ENCODE measurements at regions not wholly inside any gene's neighbourhood (a gene's known extent, or its start where the extent isn't known, plus 50 kb on each side); places are given as distances from the start of the nearest gene placed in this dataset.

DNA sequence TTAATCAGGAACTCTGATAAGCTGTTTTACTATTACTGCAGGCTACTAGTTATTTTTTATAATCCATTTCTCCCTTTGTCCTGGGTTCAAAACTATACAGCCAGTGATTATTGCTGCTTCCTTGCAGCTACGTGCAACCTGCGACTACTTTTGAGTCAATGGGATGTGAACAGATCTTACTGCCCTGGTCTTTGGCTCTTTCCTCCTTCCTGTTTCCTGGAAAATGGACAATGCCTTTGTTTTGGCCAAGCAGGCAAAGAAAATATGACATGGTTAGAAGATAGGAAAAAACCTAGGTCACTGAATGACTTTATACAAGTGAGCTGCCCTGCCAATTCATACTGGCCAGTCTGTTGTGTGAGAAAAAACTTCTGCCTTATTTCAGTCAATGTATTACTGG lies 201.2 kb upstream of the KLF12 start (continued):
- TF ChIP-seq ELF2 (CRISPR knock-in tag; IDR thresholded peaks at IDR 0.05): no peak
- no peak for TF ChIP-seq ZNF232 (CRISPR knock-in tag; IDR thresholded peaks at IDR 0.05)
- no peak for TF ChIP-seq SMAD1 (IDR thresholded peaks at IDR 0.05; ENCODE audit: low read depth, low read length, partially characterized antibody)
- TF ChIP-seq ZBED1 (IDR thresholded peaks at IDR 0.05): no peak
- TF ChIP-seq, protein P1, sequence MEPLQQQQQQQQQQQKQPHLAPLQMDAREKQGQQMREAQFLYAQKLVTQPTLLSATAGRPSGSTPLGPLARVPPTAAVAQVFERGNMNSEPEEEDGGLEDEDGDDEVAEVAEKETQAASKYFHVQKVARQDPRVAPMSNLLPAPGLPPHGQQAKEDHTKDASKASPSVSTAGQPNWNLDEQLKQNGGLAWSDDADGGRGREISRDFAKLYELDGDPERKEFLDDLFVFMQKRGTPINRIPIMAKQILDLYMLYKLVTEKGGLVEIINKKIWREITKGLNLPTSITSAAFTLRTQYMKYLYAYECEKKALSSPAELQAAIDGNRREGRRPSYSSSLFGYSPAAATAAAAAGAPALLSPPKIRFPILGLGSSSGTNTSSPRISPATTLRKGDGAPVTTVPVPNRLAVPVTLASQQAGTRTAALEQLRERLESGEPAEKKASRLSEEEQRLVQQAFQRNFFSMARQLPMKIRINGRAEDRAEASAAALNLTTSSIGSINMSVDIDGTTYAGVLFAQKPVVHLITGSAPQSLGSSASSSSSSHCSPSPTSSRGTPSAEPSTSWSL (CRISPR knock-in tag; IDR thresholded peaks at IDR 0.05; ENCODE audit: borderline replicate concordance): no peak

DNA sequence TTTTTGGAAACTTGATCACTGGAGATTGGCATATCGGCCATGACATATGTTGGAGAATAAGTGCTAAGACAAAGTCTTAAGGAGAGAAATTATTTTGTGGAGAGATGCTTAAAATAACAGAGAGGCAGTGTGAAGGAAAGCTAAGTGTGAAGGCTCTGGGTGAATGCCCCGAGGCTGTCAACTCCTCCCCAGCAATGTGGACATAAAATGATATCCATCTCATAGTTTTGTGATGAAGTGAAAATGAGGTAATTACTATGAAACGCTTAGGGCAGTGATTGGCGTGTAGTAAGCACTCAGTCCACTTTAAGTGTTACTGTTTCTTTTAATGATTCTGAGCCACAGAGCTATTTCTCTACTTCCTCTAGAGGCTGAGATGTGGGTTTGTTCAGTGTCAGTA lies 195.8 kb upstream of the KLF12 start:
- Histone ChIP-seq H3K27me3 (ENCODE audit: control insufficient read depth in 2 of 2, insufficient read depth in 2 of 2, low read length in 2 of 2) (no peaks in the 10 kb centered on the region), H3K27ac (ENCODE audit: extremely low read depth, low read depth, low read length) (no peak overlapping the region), H4K20me1 (replicated peaks; ENCODE audit: control insufficient read depth, insufficient read depth, low read length) (no peaks in the 10 kb centered on the region), H3K4me1 (replicated peaks in 1 of 2; ENCODE audit: control insufficient read depth in 2 of 2, insufficient read depth in 2 of 2, low read length in 2 of 2) (no peaks in the 10 kb centered on the region), H3K9me1 (ENCODE audit: control insufficient read depth, insufficient read depth, low read length) (no peaks in the 10 kb centered on the region), H3K36me3 (ENCODE audit: control insufficient read depth, insufficient read depth, low read length) (no peaks in the 10 kb centered on the region), H2AFZ (ENCODE audit: low read depth, low read length) (no peak overlapping the region), H3K79me2 (ENCODE audit: control insufficient read depth, insufficient read depth, low read length) (no peaks in the 10 kb centered on the region), H3K4me2 (ENCODE audit: insufficient read depth, low read length) (no peak overlapping the region), H3K4me3 (no peak overlapping the region), H3K9ac (ENCODE audit: insufficient read depth in 1 of 2, low read depth in 2 of 2, low read length in 2 of 2) (no peak overlapping the region), H3K9me3 (replicated peaks; ENCODE audit: control insufficient read depth, insufficient read depth, low read depth, low read length) (no peaks in the 10 kb centered on the region)
- no peak for DNase-seq (ENCODE audit: extremely low read depth in 1 of 4, low spot score in 3 of 4)
- no peak for ATAC-seq
- no peak for FAIRE-seq
- ChIA-PET POLR2A (no interaction called here), CTCF (ENCODE audit: low intra/inter-chr PET ratio) (no interaction called here)
- BruUV-seq (replicated peaks): no TSS peak
- 3% methylated on average over 4 of the region's 4 CpGs for WGBS (ENCODE audit: insufficient coverage, low coverage, missing lambda C conversion rate)
- TF ChIP-seq SIRT6 (IDR thresholded peaks at IDR 0.05; ENCODE audit: low read depth, low read length): no peak
- TF ChIP-seq, protein P2, sequence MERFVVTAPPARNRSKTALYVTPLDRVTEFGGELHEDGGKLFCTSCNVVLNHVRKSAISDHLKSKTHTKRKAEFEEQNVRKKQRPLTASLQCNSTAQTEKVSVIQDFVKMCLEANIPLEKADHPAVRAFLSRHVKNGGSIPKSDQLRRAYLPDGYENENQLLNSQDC (CRISPR knock-in tag; IDR thresholded peaks at IDR 0.05): no peak
- in situ Hi-C loops (cut with MboI) (no loop called here), intact Hi-C loops (cut with micrococcal nuclease) (no loop called here)

Measured in K562 (cell line).